ENCODE measurements at regions not wholly inside any gene's neighbourhood (a gene's known extent, or its start where the extent isn't known, plus 50 kb on each side); places are given as distances from the start of the nearest gene placed in this dataset.

- TF ChIP-seq CTCF (IDR thresholded peaks at IDR 0.05) (no peak), REST (IDR thresholded peaks at IDR 0.05; ENCODE audit: insufficient read depth in 1 of 2, low read depth in 2 of 2, low read length in 1 of 2) (no peak)
Observed at GRCh38 chr3:124572851-124573405, 157.3 kb upstream of the UMPS start.
